ENCODE measurements at regions not wholly inside any gene's neighbourhood (a gene's known extent, or its start where the extent isn't known, plus 50 kb on each side); places are given as distances from the start of the nearest gene placed in this dataset.

GRCh38 chr3:4036046-4036445 is 236.8 kb downstream of the LRRN1 start:
- TF ChIP-seq, protein P1, sequence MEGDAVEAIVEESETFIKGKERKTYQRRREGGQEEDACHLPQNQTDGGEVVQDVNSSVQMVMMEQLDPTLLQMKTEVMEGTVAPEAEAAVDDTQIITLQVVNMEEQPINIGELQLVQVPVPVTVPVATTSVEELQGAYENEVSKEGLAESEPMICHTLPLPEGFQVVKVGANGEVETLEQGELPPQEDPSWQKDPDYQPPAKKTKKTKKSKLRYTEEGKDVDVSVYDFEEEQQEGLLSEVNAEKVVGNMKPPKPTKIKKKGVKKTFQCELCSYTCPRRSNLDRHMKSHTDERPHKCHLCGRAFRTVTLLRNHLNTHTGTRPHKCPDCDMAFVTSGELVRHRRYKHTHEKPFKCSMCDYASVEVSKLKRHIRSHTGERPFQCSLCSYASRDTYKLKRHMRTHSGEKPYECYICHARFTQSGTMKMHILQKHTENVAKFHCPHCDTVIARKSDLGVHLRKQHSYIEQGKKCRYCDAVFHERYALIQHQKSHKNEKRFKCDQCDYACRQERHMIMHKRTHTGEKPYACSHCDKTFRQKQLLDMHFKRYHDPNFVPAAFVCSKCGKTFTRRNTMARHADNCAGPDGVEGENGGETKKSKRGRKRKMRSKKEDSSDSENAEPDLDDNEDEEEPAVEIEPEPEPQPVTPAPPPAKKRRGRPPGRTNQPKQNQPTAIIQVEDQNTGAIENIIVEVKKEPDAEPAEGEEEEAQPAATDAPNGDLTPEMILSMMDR (IDR thresholded peaks at IDR 0.05): no peak
- TF ChIP-seq POLR2A (IDR thresholded peaks at IDR 0.05): no peak

Measured in esophagus squamous epithelium (tissue), 4 donors.